ENCODE measurements at regions not wholly inside any gene's neighbourhood (a gene's known extent, or its start where the extent isn't known, plus 50 kb on each side); places are given as distances from the start of the nearest gene placed in this dataset.

DNA sequence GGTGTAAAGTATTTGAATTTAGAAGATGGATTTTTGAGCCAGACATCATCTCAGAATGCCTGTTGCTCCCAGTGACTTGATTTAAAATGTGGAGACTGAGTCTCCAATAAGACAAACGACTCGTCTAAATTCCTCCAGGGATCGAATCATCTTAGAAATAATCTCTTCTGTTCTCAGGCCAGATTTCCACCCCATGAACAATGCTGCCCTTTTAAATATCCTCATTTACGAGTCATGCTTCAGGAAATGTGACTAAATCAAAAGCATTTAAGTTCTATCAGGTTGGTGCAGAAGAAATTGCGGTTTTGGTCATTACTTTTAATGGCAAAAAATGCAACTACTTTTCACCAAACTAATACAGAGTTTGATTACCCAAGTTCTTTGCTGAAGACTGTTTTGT is 684.6 kb upstream of the SOX11 start:
- TF ChIP-seq, protein P1, sequence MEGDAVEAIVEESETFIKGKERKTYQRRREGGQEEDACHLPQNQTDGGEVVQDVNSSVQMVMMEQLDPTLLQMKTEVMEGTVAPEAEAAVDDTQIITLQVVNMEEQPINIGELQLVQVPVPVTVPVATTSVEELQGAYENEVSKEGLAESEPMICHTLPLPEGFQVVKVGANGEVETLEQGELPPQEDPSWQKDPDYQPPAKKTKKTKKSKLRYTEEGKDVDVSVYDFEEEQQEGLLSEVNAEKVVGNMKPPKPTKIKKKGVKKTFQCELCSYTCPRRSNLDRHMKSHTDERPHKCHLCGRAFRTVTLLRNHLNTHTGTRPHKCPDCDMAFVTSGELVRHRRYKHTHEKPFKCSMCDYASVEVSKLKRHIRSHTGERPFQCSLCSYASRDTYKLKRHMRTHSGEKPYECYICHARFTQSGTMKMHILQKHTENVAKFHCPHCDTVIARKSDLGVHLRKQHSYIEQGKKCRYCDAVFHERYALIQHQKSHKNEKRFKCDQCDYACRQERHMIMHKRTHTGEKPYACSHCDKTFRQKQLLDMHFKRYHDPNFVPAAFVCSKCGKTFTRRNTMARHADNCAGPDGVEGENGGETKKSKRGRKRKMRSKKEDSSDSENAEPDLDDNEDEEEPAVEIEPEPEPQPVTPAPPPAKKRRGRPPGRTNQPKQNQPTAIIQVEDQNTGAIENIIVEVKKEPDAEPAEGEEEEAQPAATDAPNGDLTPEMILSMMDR (IDR thresholded peaks at IDR 0.05; ENCODE audit: borderline replicate concordance, extremely low read depth, low read length, poor library complexity, severe bottlenecking), result no peak
- TF ChIP-seq EZH2 (IDR thresholded peaks at IDR 0.05; ENCODE audit: borderline replicate concordance, low read depth, low read length, severe bottlenecking), result no peak

Data from DND-41 (cell line).